KMS-11 (cell line): ENCODE measurements at regions not wholly inside any gene's neighbourhood (a gene's known extent, or its start where the extent isn't known, plus 50 kb on each side); places are given as distances from the start of the nearest gene placed in this dataset.

Experiments
- H2AFZ ChIP-seq: fragments of 200-600 bp; sonication (generic); 2 replicates; pipeline ENCODE4 v1.6.1; 2016; ENCODE audit warnings: antibody characterized with exemption, mixed run types, low read depth
- H3K27ac ChIP-seq: fragments of 200-600 bp; sonication (generic); 2 replicates; pipeline ENCODE4 v1.6.1; 2016; ENCODE audit warnings: mild to moderate bottlenecking, mixed run types
- H3K27me3 ChIP-seq: fragments of 200-600 bp; sonication (generic); 2 replicates; pipeline ENCODE4 v1.6.1; 2017; ENCODE audit warnings: mild to moderate bottlenecking, low read depth, mixed run types, moderate library complexity; ENCODE audit not compliant: insufficient read depth
- H3K36me3 ChIP-seq: fragments of 200-600 bp; sonication (generic); 2 replicates; pipeline ENCODE4 v1.6.1; 2017; ENCODE audit warnings: mild to moderate bottlenecking, mixed run types; ENCODE audit not compliant: insufficient read depth
- H3K4me1 ChIP-seq: fragments of 200-600 bp; sonication (generic); 2 replicates; pipeline ENCODE4 v1.6.1; 2016; ENCODE audit warnings: mild to moderate bottlenecking, low read depth, mixed run types; ENCODE audit not compliant: poor library complexity, severe bottlenecking
- H3K4me2 ChIP-seq: fragments of 200-600 bp; sonication (generic); 2 replicates; pipeline ENCODE4 v1.7.0; 2016; ENCODE audit warnings: mild to moderate bottlenecking, mixed run types
- H3K4me3 ChIP-seq: fragments of 200-600 bp; sonication (generic); IDR thresholded peaks from 2 replicates; pipeline ENCODE4 v1.6.1; 2017; ENCODE audit warnings: low read depth, low read length, mixed read lengths; ENCODE audit not compliant: insufficient read depth
- H3K79me2 ChIP-seq: fragments of 200-600 bp; sonication (generic); 2 replicates; pipeline ENCODE4 v1.6.1; 2016; ENCODE audit warnings: low read depth, mixed run types; ENCODE audit not compliant: insufficient read depth
- H3K9ac ChIP-seq: fragments of 200-600 bp; sonication (generic); 2 replicates; pipeline ENCODE4 v1.6.1; 2016; ENCODE audit warnings: mild to moderate bottlenecking, mixed run types
- H4K20me1 ChIP-seq: fragments of 200-600 bp; sonication (generic); 2 replicates; pipeline ENCODE4 v1.6.1; 2016; ENCODE audit warnings: mild to moderate bottlenecking, mixed run types; ENCODE audit not compliant: insufficient read depth
- CTCF ChIP-seq: fragments of 200-600 bp; sonication (generic); conservative IDR thresholded peaks from 2 replicates; pipeline ENCODE4 v1.6.1; 2017; ENCODE audit warnings: low read depth, mild to moderate bottlenecking, antibody characterized with exemption, low read length, moderate library complexity, mixed read lengths

GRCh38 chr17:45693792-45694191 lies 90.3 kb upstream of the CRHR1 start:
- no peak overlapping the region for H3K4me3 ChIP-seq
- no peak overlapping the region for H3K27ac ChIP-seq
- no peak for TF ChIP-seq CTCF
- no peaks in the 10 kb centered on the region for H3K4me1 ChIP-seq
- H4K20me1 ChIP-seq, result no peaks in the 10 kb centered on the region
- peaks cover 31% of the 10 kb centered on the region for H3K27me3 ChIP-seq
- no peaks in the 10 kb centered on the region for H3K36me3 ChIP-seq
- H3K79me2 ChIP-seq, result no peaks in the 10 kb centered on the region
- H2AFZ ChIP-seq, result no peak overlapping the region
- H3K9ac ChIP-seq, result no peak overlapping the region
- no peak overlapping the region for H3K4me2 ChIP-seq

GRCh38 chr17:45696442-45696841 lies 87.7 kb upstream of the CRHR1 start:
- H3K79me2 ChIP-seq, result no peaks in the 10 kb centered on the region
- no peak overlapping the region for H3K4me2 ChIP-seq
- H3K4me3 ChIP-seq, result no peak overlapping the region
- no peak overlapping the region for H3K9ac ChIP-seq
- H2AFZ ChIP-seq, result no peak overlapping the region
- TF ChIP-seq CTCF, result no peak
- H3K27ac ChIP-seq, result no peak overlapping the region
- peaks cover 38% of the 10 kb centered on the region for H3K27me3 ChIP-seq
- no peaks in the 10 kb centered on the region for H4K20me1 ChIP-seq
- H3K36me3 ChIP-seq, result no peaks in the 10 kb centered on the region
- no peaks in the 10 kb centered on the region for H3K4me1 ChIP-seq

GRCh38 chr17:45697076-45697475 lies 87.0 kb upstream of the CRHR1 start:
- Histone ChIP-seq H3K4me2 (no peak overlapping the region), H2AFZ (no peak overlapping the region), H3K4me1 (no peaks in the 10 kb centered on the region), H3K27ac (no peak overlapping the region), H3K79me2 (no peaks in the 10 kb centered on the region), H4K20me1 (no peaks in the 10 kb centered on the region), H3K27me3 (peaks cover 43% of the 10 kb centered on the region), H3K9ac (no peak overlapping the region), H3K36me3 (no peaks in the 10 kb centered on the region), H3K4me3 (no peak overlapping the region)
- no peak for TF ChIP-seq CTCF

- H3K79me2 ChIP-seq, result no peaks in the 10 kb centered on the region
- no peaks in the 10 kb centered on the region for H3K36me3 ChIP-seq
- no peaks in the 10 kb centered on the region for H3K4me1 ChIP-seq
- H2AFZ ChIP-seq, result no peak overlapping the region
- TF ChIP-seq CTCF, result no peak
- H3K4me2 ChIP-seq, result no peak overlapping the region
- H3K4me3 ChIP-seq, result no peak overlapping the region
- H3K27me3 ChIP-seq, result peaks cover 62% of the 10 kb centered on the region
- H3K9ac ChIP-seq, result no peak overlapping the region
- H3K27ac ChIP-seq, result no peak overlapping the region
- no peaks in the 10 kb centered on the region for H4K20me1 ChIP-seq
Observed at GRCh38 chr17:45700171-45701090, 83.7 kb upstream of the CRHR1 start.
